SK-N-SH treated with all-trans-retinoic acid at 6 μM for 48 hours (cell line): ENCODE measurements at regions not wholly inside any gene's neighbourhood (a gene's known extent, or its start where the extent isn't known, plus 50 kb on each side); places are given as distances from the start of the nearest gene placed in this dataset.

Experiments
- ATAC-seq: fragments of 200-7000 bp; cut with Tn5 transposase; 3 replicates; pipeline ENCODE4 v1.9.1; 2020; ENCODE audit warnings: mild to moderate bottlenecking, moderate library complexity
- ARNTL ChIP-seq: fragments of 450-650 bp; formaldehyde crosslinking; IDR thresholded peaks from 2 replicates; pipeline ENCODE4 v1.5.0; 2020; ENCODE audit warnings: low read depth, mild to moderate bottlenecking, moderate library complexity, borderline replicate concordance
- CSDC2 ChIP-seq: fragments of 250-450 bp; sonication (Bioruptor Pico); IDR thresholded peaks from 2 replicates; pipeline ENCODE4 v1.5.0; 2020; ENCODE audit warnings: mild to moderate bottlenecking, moderate library complexity
- CSRNP3 ChIP-seq: fragments of 250-450 bp; sonication (Bioruptor Pico); IDR thresholded peaks from 2 replicates; pipeline ENCODE4 v1.5.1; 2021; ENCODE audit warnings: mild to moderate bottlenecking, moderate library complexity
- ESRRG ChIP-seq: fragments of 250-450 bp; sonication (Bioruptor Pico); IDR thresholded peaks from 2 replicates; pipeline ENCODE4 v1.6.1; 2021; ENCODE audit warnings: mild to moderate bottlenecking
- ISL1 ChIP-seq: fragments of 250-450 bp; sonication (Bioruptor Pico); IDR thresholded peaks from 2 replicates; pipeline ENCODE4 v2.1.2; 2022; ENCODE audit warnings: mild to moderate bottlenecking, moderate library complexity
- OSR1 ChIP-seq: fragments of 250-450 bp; sonication (Bioruptor Pico); IDR thresholded peaks from 2 replicates; pipeline ENCODE4 v1.8.0; 2022; ENCODE audit warnings: moderate library complexity, mild to moderate bottlenecking, inconsistent platforms
- POU6F1 ChIP-seq: fragments of 250-450 bp; sonication (Bioruptor Pico); IDR thresholded peaks from 2 replicates; pipeline ENCODE4 v1.8.0; 2021; ENCODE audit warnings: low read depth, mild to moderate bottlenecking, moderate library complexity, borderline replicate concordance
- PPARA ChIP-seq: fragments of 250-450 bp; sonication (Bioruptor Pico); IDR thresholded peaks from 2 replicates; pipeline ENCODE4 v1.5.0; 2020; ENCODE audit warnings: mild to moderate bottlenecking, borderline replicate concordance
- RARB ChIP-seq: fragments of 250-450 bp; sonication (Bioruptor Pico); IDR thresholded peaks from 2 replicates; pipeline ENCODE4 v1.8.0; 2021; ENCODE audit warnings: mild to moderate bottlenecking, moderate library complexity
- TCF4 ChIP-seq: fragments of 250-450 bp; sonication (Bioruptor Pico); IDR thresholded peaks from 2 replicates; pipeline ENCODE4 v1.8.0; 2021; ENCODE audit warnings: mild to moderate bottlenecking, moderate library complexity, borderline replicate concordance
- TOX ChIP-seq: fragments of 250-450 bp; sonication (Bioruptor Pico); IDR thresholded peaks from 2 replicates; pipeline ENCODE4 v1.8.0; 2021; ENCODE audit warnings: mild to moderate bottlenecking, moderate library complexity, borderline replicate concordance
- ZC3H10 ChIP-seq: fragments of 250-450 bp; sonication (Bioruptor Pico); IDR thresholded peaks from 2 replicates; pipeline ENCODE4 v1.5.1; 2021; ENCODE audit warnings: mild to moderate bottlenecking, moderate library complexity
- ZFP3 ChIP-seq: fragments of 250-450 bp; sonication (Bioruptor Pico); IDR thresholded peaks from 2 replicates; pipeline ENCODE4 v1.5.0; 2020; ENCODE audit warnings: mild to moderate bottlenecking, moderate library complexity
- ZNF565 ChIP-seq: fragments of 450-650 bp; formaldehyde crosslinking; conservative IDR thresholded peaks from 2 replicates; pipeline ENCODE4 v1.5.0; 2020; ENCODE audit warnings: low read depth, mild to moderate bottlenecking, moderate library complexity
- ZNF70 ChIP-seq: fragments of 450-650 bp; formaldehyde crosslinking; IDR thresholded peaks from 2 replicates; pipeline ENCODE4 v1.5.0; 2020; ENCODE audit warnings: mild to moderate bottlenecking, moderate library complexity
- ZNF8 ChIP-seq: fragments of 450-650 bp; formaldehyde crosslinking; IDR thresholded peaks from 2 replicates; pipeline ENCODE4 v1.5.0; 2020; ENCODE audit warnings: mild to moderate bottlenecking, moderate library complexity
- TF ChIP-seq, protein P1 (sequence below): fragments of 250-450 bp; sonication (Bioruptor Pico); IDR thresholded peaks from 2 replicates; pipeline ENCODE4 v1.5.1; 2020; ENCODE audit warnings: low read depth, mild to moderate bottlenecking, moderate library complexity
- TF ChIP-seq, protein P2 (sequence below): fragments of 250-450 bp; sonication (Bioruptor Pico); IDR thresholded peaks from 2 replicates; pipeline ENCODE4 v1.8.0; 2020; ENCODE audit warnings: mild to moderate bottlenecking, moderate library complexity, borderline replicate concordance
- TF ChIP-seq, protein P3 (sequence below): fragments of 250-450 bp; sonication (Bioruptor Pico); IDR thresholded peaks from 2 replicates; pipeline ENCODE4 v1.5.0; 2020; ENCODE audit warnings: mild to moderate bottlenecking, moderate library complexity

DNA sequence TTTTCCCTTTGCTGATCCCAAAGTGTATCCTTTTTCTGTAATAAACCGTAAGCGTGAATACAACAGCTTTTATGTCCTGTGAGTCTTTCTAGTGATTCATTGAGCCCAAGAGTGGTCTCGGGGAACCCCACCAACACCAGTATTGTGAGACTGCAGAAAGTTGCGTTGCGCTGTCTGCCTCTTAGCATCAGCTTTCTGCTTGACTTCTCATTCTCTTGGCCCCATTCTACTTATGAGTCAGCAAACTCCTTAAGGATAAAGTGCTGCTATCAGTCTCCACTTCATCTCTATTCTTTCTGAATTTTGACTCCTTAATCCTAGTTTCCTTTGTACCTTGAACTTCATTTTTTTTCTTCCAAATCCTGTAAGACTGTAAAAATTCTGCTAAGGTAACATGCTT is 184.3 kb upstream of the MBL2 start:
- no peak for ATAC-seq

GRCh38 chr10:52956461-52956860 is 183.9 kb upstream of the MBL2 start:
- ATAC-seq, result no peak
- no peak for TF ChIP-seq POU6F1 (CRISPR knock-in tag)
- TF ChIP-seq RARB (CRISPR knock-in tag), result no peak

More for the DNA sequence above, 184.3 kb upstream of the MBL2 start:
- TF ChIP-seq CSDC2 (CRISPR knock-in tag), result no peak
- TF ChIP-seq ZNF70 (CRISPR knock-in tag), result no peak
- TF ChIP-seq POU6F1 (CRISPR knock-in tag), result no peak
- no peak for TF ChIP-seq TOX (CRISPR knock-in tag)
- no peak for TF ChIP-seq TCF4 (CRISPR knock-in tag)
- no peak for TF ChIP-seq RARB (CRISPR knock-in tag)
- no peak for TF ChIP-seq ZFP3 (CRISPR knock-in tag)
- no peak for TF ChIP-seq CSRNP3
- TF ChIP-seq ISL1 (CRISPR knock-in tag), result no peak
- no peak for TF ChIP-seq ZNF8 (CRISPR knock-in tag)
- TF ChIP-seq, protein P1, sequence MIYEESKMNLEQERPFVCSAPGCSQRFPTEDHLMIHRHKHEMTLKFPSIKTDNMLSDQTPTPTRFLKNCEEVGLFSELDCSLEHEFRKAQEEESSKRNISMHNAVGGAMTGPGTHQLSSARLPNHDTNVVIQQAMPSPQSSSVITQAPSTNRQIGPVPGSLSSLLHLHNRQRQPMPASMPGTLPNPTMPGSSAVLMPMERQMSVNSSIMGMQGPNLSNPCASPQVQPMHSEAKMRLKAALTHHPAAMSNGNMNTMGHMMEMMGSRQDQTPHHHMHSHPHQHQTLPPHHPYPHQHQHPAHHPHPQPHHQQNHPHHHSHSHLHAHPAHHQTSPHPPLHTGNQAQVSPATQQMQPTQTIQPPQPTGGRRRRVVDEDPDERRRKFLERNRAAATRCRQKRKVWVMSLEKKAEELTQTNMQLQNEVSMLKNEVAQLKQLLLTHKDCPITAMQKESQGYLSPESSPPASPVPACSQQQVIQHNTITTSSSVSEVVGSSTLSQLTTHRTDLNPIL, result no peak
- no peak for TF ChIP-seq ARNTL (CRISPR knock-in tag)

GRCh38 chr10:52955337-52955736 is 182.8 kb upstream of the MBL2 start:
- ATAC-seq, result no peak
- TF ChIP-seq ZC3H10 (CRISPR knock-in tag) (no peak), PPARA (no peak), TCF4 (CRISPR knock-in tag) (no peak), CSDC2 (CRISPR knock-in tag) (no peak), ESRRG (CRISPR knock-in tag) (no peak), ISL1 (CRISPR knock-in tag) (no peak), TOX (CRISPR knock-in tag) (no peak), OSR1 (CRISPR knock-in tag) (no peak), POU6F1 (CRISPR knock-in tag) (no peak), ZNF565 (CRISPR knock-in tag) (no peak), ZNF8 (CRISPR knock-in tag) (no peak)
- TF ChIP-seq, protein P2, sequence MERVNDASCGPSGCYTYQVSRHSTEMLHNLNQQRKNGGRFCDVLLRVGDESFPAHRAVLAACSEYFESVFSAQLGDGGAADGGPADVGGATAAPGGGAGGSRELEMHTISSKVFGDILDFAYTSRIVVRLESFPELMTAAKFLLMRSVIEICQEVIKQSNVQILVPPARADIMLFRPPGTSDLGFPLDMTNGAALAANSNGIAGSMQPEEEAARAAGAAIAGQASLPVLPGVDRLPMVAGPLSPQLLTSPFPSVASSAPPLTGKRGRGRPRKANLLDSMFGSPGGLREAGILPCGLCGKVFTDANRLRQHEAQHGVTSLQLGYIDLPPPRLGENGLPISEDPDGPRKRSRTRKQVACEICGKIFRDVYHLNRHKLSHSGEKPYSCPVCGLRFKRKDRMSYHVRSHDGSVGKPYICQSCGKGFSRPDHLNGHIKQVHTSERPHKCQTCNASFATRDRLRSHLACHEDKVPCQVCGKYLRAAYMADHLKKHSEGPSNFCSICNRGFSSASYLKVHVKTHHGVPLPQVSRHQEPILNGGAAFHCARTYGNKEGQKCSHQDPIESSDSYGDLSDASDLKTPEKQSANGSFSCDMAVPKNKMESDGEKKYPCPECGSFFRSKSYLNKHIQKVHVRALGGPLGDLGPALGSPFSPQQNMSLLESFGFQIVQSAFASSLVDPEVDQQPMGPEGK (CRISPR knock-in tag), result no peak
- TF ChIP-seq, protein P3, sequence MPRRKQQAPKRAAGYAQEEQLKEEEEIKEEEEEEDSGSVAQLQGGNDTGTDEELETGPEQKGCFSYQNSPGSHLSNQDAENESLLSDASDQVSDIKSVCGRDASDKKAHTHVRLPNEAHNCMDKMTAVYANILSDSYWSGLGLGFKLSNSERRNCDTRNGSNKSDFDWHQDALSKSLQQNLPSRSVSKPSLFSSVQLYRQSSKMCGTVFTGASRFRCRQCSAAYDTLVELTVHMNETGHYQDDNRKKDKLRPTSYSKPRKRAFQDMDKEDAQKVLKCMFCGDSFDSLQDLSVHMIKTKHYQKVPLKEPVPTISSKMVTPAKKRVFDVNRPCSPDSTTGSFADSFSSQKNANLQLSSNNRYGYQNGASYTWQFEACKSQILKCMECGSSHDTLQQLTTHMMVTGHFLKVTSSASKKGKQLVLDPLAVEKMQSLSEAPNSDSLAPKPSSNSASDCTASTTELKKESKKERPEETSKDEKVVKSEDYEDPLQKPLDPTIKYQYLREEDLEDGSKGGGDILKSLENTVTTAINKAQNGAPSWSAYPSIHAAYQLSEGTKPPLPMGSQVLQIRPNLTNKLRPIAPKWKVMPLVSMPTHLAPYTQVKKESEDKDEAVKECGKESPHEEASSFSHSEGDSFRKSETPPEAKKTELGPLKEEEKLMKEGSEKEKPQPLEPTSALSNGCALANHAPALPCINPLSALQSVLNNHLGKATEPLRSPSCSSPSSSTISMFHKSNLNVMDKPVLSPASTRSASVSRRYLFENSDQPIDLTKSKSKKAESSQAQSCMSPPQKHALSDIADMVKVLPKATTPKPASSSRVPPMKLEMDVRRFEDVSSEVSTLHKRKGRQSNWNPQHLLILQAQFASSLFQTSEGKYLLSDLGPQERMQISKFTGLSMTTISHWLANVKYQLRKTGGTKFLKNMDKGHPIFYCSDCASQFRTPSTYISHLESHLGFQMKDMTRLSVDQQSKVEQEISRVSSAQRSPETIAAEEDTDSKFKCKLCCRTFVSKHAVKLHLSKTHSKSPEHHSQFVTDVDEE (CRISPR knock-in tag), result no peak
